ENCODE measurements at regions not wholly inside any gene's neighbourhood (a gene's known extent, or its start where the extent isn't known, plus 50 kb on each side); places are given as distances from the start of the nearest gene placed in this dataset.

- TF ChIP-seq CTCF (IDR thresholded peaks at IDR 0.05; ENCODE audit: insufficient read depth, low read length, missing control alignments) = no peak
- no peak overlapping the region for H3K4me3 ChIP-seq (ENCODE audit: low read depth, low read length)
- POLR2A ChIA-PET = no interaction called here
- DNase-seq (ENCODE audit: low read depth, low spot score) = no peak
- CTCF ChIA-PET = no interaction called here
Observed at GRCh38 chr16:14350081-14350480, 279.0 kb downstream of the MRTFB start.

- H3K4me3 ChIP-seq (ENCODE audit: low read depth, low read length) = no peak overlapping the region
- ChIA-PET CTCF (no interaction called here), POLR2A (no interaction called here)
- TF ChIP-seq CTCF (IDR thresholded peaks at IDR 0.05; ENCODE audit: insufficient read depth, low read length, missing control alignments) = no peak
- DNase-seq (ENCODE audit: low read depth, low spot score) = no peak
Observed at GRCh38 chr16:14347706-14348105, 276.6 kb downstream of the MRTFB start.

GRCh38 chr16:14346278-14347142 lies 275.4 kb downstream of the MRTFB start:
- CTCF ChIA-PET = no interaction called here

GRCh38 chr16:14345512-14346115 lies 274.5 kb downstream of the MRTFB start:
- ChIA-PET CTCF (no interaction called here), POLR2A (no interaction called here)
- DNase-seq (ENCODE audit: low read depth, low spot score) = no peak
- H3K4me3 ChIP-seq (ENCODE audit: low read depth, low read length) = no peak overlapping the region
- TF ChIP-seq CTCF (IDR thresholded peaks at IDR 0.05; ENCODE audit: insufficient read depth, low read length, missing control alignments) = no peak

More at GRCh38 chr16:14346278-14347142, 275.4 kb downstream of the MRTFB start:
- H3K4me3 ChIP-seq (ENCODE audit: low read depth, low read length) = no peak overlapping the region
- TF ChIP-seq CTCF (IDR thresholded peaks at IDR 0.05; ENCODE audit: insufficient read depth, low read length, missing control alignments) = no peak
- POLR2A ChIA-PET = no interaction called here
- no peak for DNase-seq (ENCODE audit: low read depth, low spot score)

- DNase-seq (ENCODE audit: low read depth, low spot score) = no peak
- ChIA-PET CTCF (interaction anchor here (0.7 kb wide), 1 partner anchor 59 kb away, joined by 3 read pairs; no protein-coding TSS in a partner anchor), POLR2A (no interaction called here)
- no peak for TF ChIP-seq CTCF (IDR thresholded peaks at IDR 0.05; ENCODE audit: insufficient read depth, low read length, missing control alignments)
- no peak overlapping the region for H3K4me3 ChIP-seq (ENCODE audit: low read depth, low read length)
Observed at GRCh38 chr16:14344945-14345344, 273.8 kb downstream of the MRTFB start.

GRCh38 chr16:14344292-14344691 lies 273.2 kb downstream of the MRTFB start:
- no peak overlapping the region for H3K4me3 ChIP-seq (ENCODE audit: low read depth, low read length)
- no peak for TF ChIP-seq CTCF (IDR thresholded peaks at IDR 0.05; ENCODE audit: insufficient read depth, low read length, missing control alignments)
- ChIA-PET CTCF (interaction anchor here (0.7 kb wide), 1 partner anchor 59 kb away, joined by 3 read pairs; no protein-coding TSS in a partner anchor), POLR2A (no interaction called here)
- DNase-seq (ENCODE audit: low read depth, low spot score) = no peak
